Suppressor macrophage (primary cell): ENCODE measurements at regions not wholly inside any gene's neighbourhood (a gene's known extent, or its start where the extent isn't known, plus 50 kb on each side); places are given as distances from the start of the nearest gene placed in this dataset.

Experiments
- DNase-seq, 4 experiments: peaks; one replicate each; pipeline ENCODE4 v3.0.0-alpha.2; 2020 to 2022

- no peak for DNase-seq
Measured at GRCh38 chr1:239209591-239209990, 176.8 kb upstream of the CHRM3 start.

GRCh38 chr1:239204401-239204800, 182.0 kb upstream of the CHRM3 start:
- no peak for DNase-seq

GRCh38 chr1:239197871-239198270, 188.5 kb upstream of the CHRM3 start:
- DNase-seq = no peak

- no peak for DNase-seq
Measured at GRCh38 chr1:239189998-239190512, 196.3 kb upstream of the CHRM3 start.

- no peak for DNase-seq
Measured at GRCh38 chr1:239186487-239186886, 199.9 kb upstream of the CHRM3 start.

- DNase-seq = no peak
Measured at GRCh38 chr1:239185245-239185619, 201.1 kb upstream of the CHRM3 start.

GRCh38 chr1:239184561-239185244, 201.7 kb upstream of the CHRM3 start:
- no peak for DNase-seq

- DNase-seq = no peak
Measured at GRCh38 chr1:239178961-239179360, 207.4 kb upstream of the CHRM3 start.

GRCh38 chr1:239174880-239175279, 211.5 kb upstream of the CHRM3 start:
- no peak for DNase-seq

GRCh38 chr1:239170828-239171227, 215.5 kb upstream of the CHRM3 start:
- no peak for DNase-seq

GRCh38 chr1:239169276-239169675, 217.1 kb upstream of the CHRM3 start:
- no peak for DNase-seq

- no peak for DNase-seq
Measured at GRCh38 chr1:239164451-239165180, 221.8 kb upstream of the CHRM3 start.

GRCh38 chr1:239155466-239156091, 230.8 kb upstream of the CHRM3 start:
- DNase-seq = no peak

- no peak for DNase-seq
Measured at GRCh38 chr1:239151937-239152336, 234.4 kb upstream of the CHRM3 start.

GRCh38 chr1:239140968-239141367, 245.4 kb upstream of the CHRM3 start:
- no peak for DNase-seq

- no peak for DNase-seq
Measured at GRCh38 chr1:239139801-239140200, 246.6 kb upstream of the CHRM3 start.

- peak in 2 of 4 experiments; percentile 5 for DNase-seq
Measured at GRCh38 chr1:239128541-239128940, 257.8 kb upstream of the CHRM3 start.

GRCh38 chr1:239126884-239127283, 259.5 kb upstream of the CHRM3 start:
- DNase-seq = peak in 2 of 4 experiments; percentile 2 to 26

GRCh38 chr1:239125893-239126292, 260.5 kb upstream of the CHRM3 start:
- DNase-seq = no peak

- no peak for DNase-seq
Measured at GRCh38 chr1:239125027-239125426, 261.3 kb upstream of the CHRM3 start.

GRCh38 chr1:239123260-239123659, 263.1 kb upstream of the CHRM3 start:
- peak in 3 of 4 experiments; percentile 17 to 31 (median 17) for DNase-seq

GRCh38 chr1:239112101-239112935, 274.1 kb upstream of the CHRM3 start:
- no peak for DNase-seq

- no peak for DNase-seq
Measured at GRCh38 chr1:239107676-239108075, 278.7 kb upstream of the CHRM3 start.
